DOHH2 (cell line): ENCODE measurements at regions not wholly inside any gene's neighbourhood (a gene's known extent, or its start where the extent isn't known, plus 50 kb on each side); places are given as distances from the start of the nearest gene placed in this dataset.

Source experiments
- CTCF ChIP-seq: fragments of 200-600 bp; sonication (generic); IDR thresholded peaks from one replicate; pipeline ENCODE4 v1.5.1; 2014; ENCODE audit warnings: antibody characterized with exemption, mild to moderate bottlenecking, low read depth, low read length; ENCODE audit not compliant: poor library complexity, severe bottlenecking
- EZH2phosphoT487 ChIP-seq: fragments of 200-600 bp; sonication (generic); IDR thresholded peaks from 2 replicates; pipeline ENCODE4 v1.6.1; 2017; ENCODE audit warnings: borderline replicate concordance, mild to moderate bottlenecking, antibody characterized with exemption, low read length, moderate library complexity, mixed read lengths

DNA sequence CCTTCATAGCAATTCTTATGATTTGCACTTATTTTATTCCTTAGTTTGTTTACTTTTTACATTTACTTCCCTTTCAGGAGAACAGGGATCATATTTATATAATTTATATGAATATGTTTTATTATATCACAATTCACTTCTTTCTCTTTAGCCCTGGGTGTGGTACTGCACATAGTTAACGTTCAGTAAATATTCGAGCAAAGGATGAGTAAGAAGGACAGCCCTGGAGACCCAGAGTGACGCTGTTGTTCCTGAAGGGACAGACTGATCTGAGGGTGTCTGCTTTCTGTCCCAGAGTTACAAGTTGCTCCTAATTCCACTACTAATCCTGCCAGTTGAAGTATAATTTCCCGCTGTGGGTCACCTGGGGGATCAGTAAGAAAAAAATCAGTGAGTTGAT lies 366.1 kb downstream of the DMRT2 start:
- TF ChIP-seq CTCF, result no peak
- TF ChIP-seq EZH2phosphoT487, result no peak
